Adrenal gland (tissue), 9 donors: ENCODE measurements at regions not wholly inside any gene's neighbourhood (a gene's known extent, or its start where the extent isn't known, plus 50 kb on each side); places are given as distances from the start of the nearest gene placed in this dataset.

ENCODE experiments used
- DNase-seq, 7 donors: peaks; one replicate each; pipeline ENCODE4 v3.0.0-alpha.2; 2019 to 2020
- H3K27ac ChIP-seq, 5 donors: fragments of 200-600 bp; sonication (generic) in 4 of 5; 1 replicate in 3 of 5; 2 replicates in 2 of 5; pipeline versions ENCODE4 v1.5.1 to v1.8.0; 2016 to 2020; ENCODE audit warnings: mild to moderate bottlenecking in 1 of 5
- H3K27me3 ChIP-seq: fragments of 200-600 bp; 2 replicates; pipeline ENCODE4 v1.8.0; 2021
- H3K36me3 ChIP-seq, 2 donors: fragments of 200-600 bp; replicated peaks in 1 of 2; 1 replicate in 1 of 2; 2 replicates in 1 of 2; pipeline versions ENCODE4 v1.5.1 to v1.8.0; 2018 to 2022
- H3K4me1 ChIP-seq, 2 donors: fragments of 200-600 bp; replicated peaks in 1 of 2; 1 replicate in 1 of 2; 2 replicates in 1 of 2; pipeline versions ENCODE4 v1.5.1 to v1.8.0; 2018 to 2021
- H3K4me3 ChIP-seq, 4 donors: fragments of 200-600 bp; sonication (generic) in 3 of 4; one replicate each; pipeline ENCODE4 v1.5.1; 2016 to 2018
- H3K9me3 ChIP-seq, 3 donors: fragments of 200-600 bp; sonication (generic) in 1 of 3; replicated peaks in 1 of 3; 1 replicate in 2 of 3; 2 replicates in 1 of 3; pipeline versions ENCODE4 v1.5.1 to v1.8.0; 2016 to 2021
- CTCF ChIP-seq, 6 experiments: fragments of 450-650 bp in 4 of 6; fragments of 200-600 bp in 2 of 6; sonication (generic) in 1 of 6; IDR thresholded peaks; 1 replicate in 5 of 6; 2 replicates in 1 of 6; pipeline versions ENCODE4 v1.5.1 to v1.8.0; 2016 to 2021; ENCODE audit warnings: antibody characterized with exemption in 6 of 6, mild to moderate bottlenecking in 2 of 6, moderate library complexity in 1 of 6
- POLR2A ChIP-seq, 2 donors: fragments of 450-650 bp; IDR thresholded peaks; one replicate each; pipeline ENCODE4 v1.6.1; 2017; ENCODE audit warnings: antibody characterized with exemption in 2 of 2, mild to moderate bottlenecking in 2 of 2, moderate library complexity in 1 of 2
- WGBS, 4 donors: extraction: QIAGEN DNeasy Blood & Tissue Kit in 2 of 4; methylation state at CpG; one replicate each; pipeline versions ENCODE4 v1.1.5 to v1.1.7; 2013 to 2017; 5-methylcytosine and 5-hydroxymethylcytosine counted together
- intact Hi-C, 2 donors: fragments of 100-400 bp; cut with DNase I; formaldehyde crosslinking; loops; one replicate each; pipeline versions ENCODE4 v1.14.1 to v1.15.0; 2022 to 2023
- donor health status: healthy with polysubstance abuse.
- donor health status: Bipolar disorder and iron deficiency.
- donor health status: DM: yes; HTN: yes; CAD: no.
- donor health status: DM: no; HTN: no; CAD: no.
- donor health status: DM: no; HTN: no; CAD: no.

DNA sequence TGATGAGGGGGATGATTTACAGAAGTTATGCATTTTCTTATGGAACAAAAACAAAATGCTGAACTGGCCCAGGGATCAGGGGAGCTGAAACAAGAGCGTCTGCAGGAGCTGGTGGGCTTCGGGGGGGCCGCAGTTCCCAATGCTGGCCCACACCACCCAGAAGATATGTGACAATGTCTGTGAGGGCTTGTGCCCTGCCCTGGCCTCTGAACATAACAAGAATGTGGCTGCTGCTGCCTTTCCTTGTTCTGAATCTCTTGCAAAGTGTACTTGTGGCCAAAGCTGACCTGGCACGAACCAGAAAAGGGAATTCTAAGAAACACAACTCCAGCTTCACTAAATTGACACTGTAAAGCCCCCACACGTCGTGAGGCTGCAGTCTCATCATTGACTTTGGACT is 66.7 kb downstream of the SEC61B start:
- Histone ChIP-seq H3K27me3 (no peaks in the 10 kb centered on the region), H3K4me3 (no peak overlapping the region), H3K27ac (no peak overlapping the region), H3K9me3 (no peaks in the 10 kb centered on the region), H3K36me3 (no peaks in the 10 kb centered on the region), H3K4me1 (no peaks in the 10 kb centered on the region)
- TF ChIP-seq POLR2A (IDR thresholded peaks at IDR 0.05) (no peak), CTCF (IDR thresholded peaks at IDR 0.05) (no peak)
- DNase-seq: no peak
- WGBS, 4 donors: 49 to 73% (median 61%) methylated on average over 4 to 6 of the region's 6 CpGs
- intact Hi-C loops: no loop called here

- H3K27me3 ChIP-seq: no peaks in the 10 kb centered on the region
- intact Hi-C loops: no loop called here
Measured at GRCh38 chr9:99294850-99295461, 72.9 kb downstream of the SEC61B start.

GRCh38 chr9:99296291-99296951 is 74.3 kb downstream of the SEC61B start:
- no peaks in the 10 kb centered on the region for H3K4me1 ChIP-seq
- no peak overlapping the region for H3K27ac ChIP-seq
- H3K4me3 ChIP-seq: peak overlapping the region in 1 of 4 donors; percentile 32
- DNase-seq: peak in 2 of 7 donors; percentile 18 to 53
- 57 to 62% (median 60%) methylated on average over 27 to 38 of the region's 38 CpGs for WGBS, 4 donors
- no peaks in the 10 kb centered on the region for H3K27me3 ChIP-seq
- H3K36me3 ChIP-seq: no peaks in the 10 kb centered on the region
- no peaks in the 10 kb centered on the region for H3K9me3 ChIP-seq
- TF ChIP-seq CTCF (IDR thresholded peaks at IDR 0.05) (no peak), POLR2A (IDR thresholded peaks at IDR 0.05) (no peak)
- intact Hi-C loops: no loop called here

More at GRCh38 chr9:99294850-99295461, 72.9 kb downstream of the SEC61B start:
- H3K4me1 ChIP-seq: no peaks in the 10 kb centered on the region
- no peak overlapping the region for H3K4me3 ChIP-seq
- H3K9me3 ChIP-seq: no peaks in the 10 kb centered on the region
- TF ChIP-seq CTCF (IDR thresholded peaks at IDR 0.05) (no peak), POLR2A (IDR thresholded peaks at IDR 0.05) (no peak)
- DNase-seq: no peak
- H3K36me3 ChIP-seq: no peaks in the 10 kb centered on the region
- 55 to 60% (median 58%) methylated on average over 8 of the region's 8 CpGs for WGBS, 4 donors
- no peak overlapping the region for H3K27ac ChIP-seq

GRCh38 chr9:99298614-99299013 is 76.5 kb downstream of the SEC61B start:
- Histone ChIP-seq H3K27ac (no peak overlapping the region), H3K4me3 (no peak overlapping the region), H3K27me3 (no peaks in the 10 kb centered on the region), H3K36me3 (no peaks in the 10 kb centered on the region), H3K9me3 (no peaks in the 10 kb centered on the region), H3K4me1 (no peaks in the 10 kb centered on the region)
- intact Hi-C loops: no loop called here
- WGBS, 4 donors: 80 to 85% (median 84%) methylated on average over 7 of the region's 7 CpGs
- no peak for TF ChIP-seq POLR2A (IDR thresholded peaks at IDR 0.05)
- TF ChIP-seq CTCF (IDR thresholded peaks at IDR 0.05): no peak
- DNase-seq: no peak
